NCI-H2081 (cell line): ENCODE measurements at regions not wholly inside any gene's neighbourhood (a gene's known extent, or its start where the extent isn't known, plus 50 kb on each side); places are given as distances from the start of the nearest gene placed in this dataset.
"Not testable (repeated sequence)": the region's sequence is repeated elsewhere in the genome, so short reads cannot be mapped to it uniquely, and the experiment has no call there.

Source experiments
- DNase-seq, 2 experiments: peaks; one replicate each; lab custom pipeline; 2025; lab: John Stamatoyannopoulos, UW

DNA sequence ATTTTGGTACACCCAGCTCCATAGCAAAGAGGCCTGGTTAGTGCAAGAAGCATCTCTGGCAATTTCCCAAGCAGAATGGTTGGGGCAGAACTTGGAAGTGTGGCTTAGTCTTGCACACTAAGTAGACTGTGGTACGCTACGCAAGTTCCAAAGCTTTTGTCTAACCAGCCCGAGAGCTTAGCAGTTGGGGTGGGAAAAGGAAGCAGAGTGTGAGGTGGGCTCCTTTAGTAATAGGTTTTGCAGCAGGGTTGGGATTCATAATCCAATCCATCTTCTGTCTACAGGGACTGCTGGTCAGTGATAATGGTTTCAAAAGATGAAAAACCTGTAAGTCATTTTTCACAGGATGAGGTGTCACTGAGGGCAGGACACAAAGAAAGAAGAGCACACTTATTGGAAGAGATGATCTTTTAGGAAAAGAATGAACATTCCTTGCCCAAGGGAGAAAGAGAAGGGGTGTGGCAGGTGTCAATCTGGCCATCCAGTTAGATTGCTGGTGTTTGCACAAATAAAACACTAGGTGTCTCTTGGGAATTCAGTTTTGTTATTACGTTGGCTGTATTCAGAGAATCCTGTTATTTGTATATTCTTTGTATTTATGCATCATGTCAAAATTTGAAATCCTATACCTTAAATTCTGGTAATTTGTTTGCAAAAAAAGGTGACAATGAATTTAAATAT lies 244.3 kb downstream of the GPAT3 start:
- DNase-seq, result no peak

DNA sequence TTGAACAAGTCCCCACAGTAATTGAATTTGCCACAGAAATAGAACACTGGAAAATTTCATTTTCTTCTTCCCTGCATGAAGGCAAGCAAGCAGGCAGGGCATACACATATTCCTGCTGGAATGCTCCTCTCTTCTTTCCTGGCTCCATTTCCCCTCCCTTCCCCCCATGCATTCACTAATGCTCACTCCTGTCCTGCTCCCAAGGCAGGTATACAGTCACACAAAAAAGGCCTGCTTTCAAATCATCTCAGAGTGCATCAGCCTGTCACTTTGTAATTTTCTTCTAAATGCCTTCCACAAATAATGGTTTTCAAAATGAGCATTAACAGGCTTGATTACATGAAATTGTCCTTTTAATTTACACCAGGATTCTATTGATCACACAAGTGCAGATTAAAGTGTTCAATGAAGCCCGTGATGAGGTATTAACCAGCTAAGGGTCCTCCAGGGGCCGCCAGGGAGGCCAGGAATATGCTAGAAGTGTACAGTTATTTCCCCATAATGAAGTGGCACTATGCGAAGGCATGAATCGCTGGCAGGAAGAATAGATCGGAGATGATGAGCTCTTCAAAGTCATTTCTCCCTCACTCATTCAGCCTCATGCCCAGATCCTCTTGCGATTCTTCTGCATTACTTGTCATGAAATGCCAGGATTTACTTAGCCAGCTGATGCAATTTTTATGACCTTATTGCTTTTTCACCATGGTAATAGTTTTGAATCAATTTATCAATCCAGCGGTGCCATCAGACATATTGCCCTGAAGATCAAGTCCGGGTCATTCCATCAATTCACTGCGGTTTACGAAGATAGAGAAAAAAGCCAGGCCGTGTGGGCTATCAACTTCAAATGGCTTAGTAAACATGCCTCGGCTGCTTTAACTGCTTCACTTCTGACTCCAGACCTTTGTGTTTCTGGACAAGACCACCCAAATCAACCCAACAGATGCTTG lies 243.5 kb downstream of the GPAT3 start:
- no peak for DNase-seq

DNA sequence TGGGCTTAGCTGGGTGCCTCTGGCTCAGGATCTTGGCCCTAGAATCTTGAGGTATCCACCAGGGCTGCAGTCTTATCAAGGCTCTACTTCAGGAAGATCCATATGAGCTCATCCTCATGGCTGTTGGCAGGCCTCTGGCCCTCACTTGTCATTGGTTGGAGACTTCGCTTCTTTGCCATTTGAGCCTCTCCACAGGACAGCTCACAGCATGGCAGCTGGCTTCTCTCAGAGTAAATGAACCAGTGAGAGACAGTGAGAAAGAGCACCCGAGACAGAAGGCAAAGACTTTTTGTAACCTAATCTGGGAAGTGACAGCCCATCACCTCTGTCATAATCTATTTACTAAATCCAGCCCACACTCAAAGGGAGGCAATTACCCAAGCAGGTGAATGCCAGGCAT lies 236.8 kb downstream of the GPAT3 start:
- peak in 1 of 2 experiments; percentile 55 for DNase-seq

DNA sequence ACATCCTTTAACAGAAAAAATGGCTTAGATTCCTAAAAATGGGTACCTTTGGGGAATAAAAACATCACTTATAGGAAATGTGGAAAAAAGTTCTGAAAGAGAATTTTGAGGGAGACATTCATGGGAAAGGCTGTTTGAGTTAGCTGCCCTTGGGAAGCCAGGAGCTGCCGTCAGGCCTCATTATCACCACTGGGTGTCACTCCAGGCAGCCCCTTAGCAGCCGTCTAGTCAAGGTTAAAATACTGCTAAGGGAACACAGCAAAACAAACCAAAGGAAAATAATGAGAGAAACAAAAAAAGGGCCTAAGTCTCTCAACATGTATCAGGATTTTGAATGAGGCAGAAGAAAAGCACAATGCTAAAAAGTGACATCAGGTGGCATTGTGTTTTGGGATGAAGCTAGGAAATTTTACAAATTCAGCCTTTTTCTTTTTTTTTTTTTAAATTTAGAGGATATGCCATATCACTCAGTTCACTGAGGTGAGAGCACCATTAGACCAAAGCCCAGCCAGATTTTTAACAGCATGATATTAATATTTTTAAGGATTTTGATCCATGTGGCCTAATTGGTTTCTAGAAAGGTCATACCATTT lies 235.3 kb downstream of the GPAT3 start:
- DNase-seq, result peak; percentile 30

DNA sequence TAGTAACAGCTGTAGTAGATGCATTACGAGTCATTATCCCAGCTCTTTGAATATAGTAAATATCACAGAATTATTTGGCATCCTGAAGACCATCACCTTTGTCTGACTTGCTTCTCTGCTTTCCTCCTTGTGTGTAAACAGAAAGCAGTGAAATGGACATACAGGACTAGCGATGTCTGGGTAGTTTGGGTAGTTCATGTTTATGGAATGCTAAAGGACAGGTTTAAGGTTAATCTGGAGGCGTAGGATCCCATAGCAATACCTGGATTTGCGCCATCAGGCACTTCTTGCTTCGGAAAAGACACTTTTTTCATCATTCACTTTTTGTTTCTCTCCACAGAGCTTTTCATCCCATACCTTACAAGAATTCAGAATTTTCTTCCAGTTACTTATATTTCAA lies 232.2 kb downstream of the GPAT3 start:
- no peak for DNase-seq

DNA sequence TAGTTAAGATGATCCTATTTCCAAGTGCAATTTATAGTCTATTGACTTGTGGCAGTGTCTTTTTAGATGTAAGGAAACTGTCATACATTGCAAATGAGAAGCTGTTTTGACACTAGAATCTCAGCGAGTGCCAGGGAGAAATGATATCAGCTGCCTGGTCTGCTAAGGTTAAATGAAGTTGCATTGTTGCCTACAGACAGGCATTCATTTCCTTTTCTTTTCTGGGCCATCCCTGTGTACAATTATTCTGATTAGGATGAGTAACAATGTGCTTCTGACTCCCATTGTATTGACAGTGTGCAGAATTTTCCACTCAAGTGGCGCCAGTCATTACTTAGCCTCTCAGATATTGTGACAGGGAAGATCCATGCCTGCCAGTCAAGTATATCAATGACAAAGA lies 231.2 kb downstream of the GPAT3 start:
- no peak for DNase-seq

DNA sequence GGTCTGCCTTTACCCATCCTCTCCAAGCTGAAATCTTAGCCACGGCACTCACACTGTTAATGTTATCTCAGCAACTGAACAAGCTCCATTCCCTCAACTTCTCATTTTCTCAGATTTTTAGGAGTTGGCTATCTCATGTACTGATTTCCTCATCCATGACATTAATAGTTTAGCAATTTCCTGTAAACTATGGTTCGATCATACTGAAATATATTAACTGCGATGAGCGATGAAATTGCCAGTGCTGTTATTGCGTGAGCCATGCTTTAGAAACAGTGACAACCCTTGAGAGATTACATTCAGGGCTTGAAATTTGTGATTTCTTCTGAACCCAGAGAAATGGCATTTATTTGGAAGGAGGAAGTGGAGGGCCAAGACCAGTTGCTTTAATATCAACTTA lies 223.7 kb downstream of the GPAT3 start:
- no peak for DNase-seq

DNA sequence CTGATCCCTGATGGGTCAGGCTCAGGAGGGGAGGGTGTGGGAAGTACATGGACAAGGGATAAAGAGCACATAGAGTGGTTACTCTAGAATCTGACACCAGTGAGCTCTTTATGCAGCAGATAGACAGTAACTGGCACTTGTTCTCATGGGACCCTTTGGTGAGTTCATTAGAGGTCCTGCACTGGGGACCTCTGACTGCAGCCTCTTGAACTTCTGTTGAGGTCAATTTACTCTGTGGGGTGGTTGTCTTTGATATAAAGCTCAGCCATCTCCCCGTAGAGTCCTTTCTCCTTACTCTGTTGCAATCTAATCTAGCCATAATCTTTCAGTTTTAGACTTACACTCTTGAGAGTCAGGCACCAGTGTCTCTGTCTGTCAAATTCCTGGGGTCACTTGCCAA lies 222.4 kb downstream of the GPAT3 start:
- no peak for DNase-seq

DNA sequence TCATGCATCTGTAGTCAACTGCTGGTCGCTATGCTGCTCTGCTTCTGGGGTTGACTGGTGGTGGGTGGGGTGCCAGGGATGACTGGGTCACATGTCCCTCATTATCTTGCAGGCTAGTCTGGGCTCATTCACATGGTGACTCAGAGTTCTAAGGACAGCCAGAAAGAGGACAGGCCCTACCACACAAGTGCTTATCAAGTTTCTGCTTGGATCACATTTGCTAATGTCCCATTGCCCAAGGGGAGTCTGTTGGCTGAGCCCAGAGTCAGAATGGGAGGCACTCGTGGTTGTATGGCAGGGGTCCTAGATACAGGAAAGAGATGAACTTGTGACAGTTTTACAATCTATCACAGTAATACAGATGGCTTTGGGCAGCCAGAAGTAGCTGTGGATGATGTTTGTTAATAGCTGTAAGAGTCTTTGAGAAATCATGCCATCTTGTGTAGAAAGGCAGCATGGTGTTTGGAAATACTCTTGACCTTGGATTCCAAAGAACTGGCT lies 221.3 kb downstream of the GPAT3 start:
- DNase-seq, result no peak

DNA sequence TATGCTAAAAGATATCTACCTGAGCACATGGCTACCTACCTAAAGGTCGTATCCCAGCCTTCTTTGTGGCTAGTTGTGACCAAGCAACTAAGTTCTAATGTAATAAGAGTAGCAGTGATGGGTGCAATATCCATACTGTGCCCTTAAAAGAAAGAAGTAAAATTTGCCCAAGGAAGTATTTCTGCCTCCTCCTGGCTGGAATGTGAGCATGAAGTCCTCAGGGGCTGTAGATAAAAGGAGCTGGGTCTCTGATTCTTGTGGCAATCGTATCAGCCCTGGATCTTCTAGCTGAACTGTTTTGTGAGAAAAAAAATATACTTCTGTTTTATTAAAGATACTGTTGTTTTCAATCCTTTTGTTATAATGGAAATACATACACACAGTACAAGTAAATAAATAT lies 217.4 kb downstream of the GPAT3 start:
- no peak for DNase-seq

DNA sequence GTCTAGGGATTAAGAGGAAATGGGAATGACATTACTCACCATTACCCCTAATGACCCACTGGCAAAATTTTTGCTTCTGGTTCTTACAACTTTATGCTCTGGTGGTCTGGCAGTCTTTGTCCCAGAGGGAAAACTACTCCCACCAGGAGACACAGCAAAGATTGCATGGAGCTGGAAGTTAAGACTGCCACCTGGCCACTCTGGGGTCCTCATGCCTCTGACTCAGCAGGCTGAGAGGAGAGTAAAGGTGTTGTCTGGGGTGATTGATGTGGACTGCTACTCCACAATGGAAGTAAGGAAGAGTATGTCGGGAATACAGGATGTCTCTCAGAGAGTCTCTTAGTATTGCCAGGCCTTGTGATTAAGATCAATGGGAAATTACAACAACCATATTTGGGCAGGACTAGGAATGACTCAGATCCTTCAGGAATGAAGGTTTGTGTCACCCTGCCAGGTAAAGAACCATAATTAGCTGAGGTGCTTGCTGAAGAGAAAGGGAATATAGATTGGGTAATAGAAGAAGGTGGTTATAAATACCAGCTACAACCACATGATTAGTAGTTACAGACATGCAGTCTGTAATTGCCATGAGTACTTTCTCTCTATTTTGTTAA lies 215.5 kb downstream of the GPAT3 start:
- DNase-seq, result no peak

DNA sequence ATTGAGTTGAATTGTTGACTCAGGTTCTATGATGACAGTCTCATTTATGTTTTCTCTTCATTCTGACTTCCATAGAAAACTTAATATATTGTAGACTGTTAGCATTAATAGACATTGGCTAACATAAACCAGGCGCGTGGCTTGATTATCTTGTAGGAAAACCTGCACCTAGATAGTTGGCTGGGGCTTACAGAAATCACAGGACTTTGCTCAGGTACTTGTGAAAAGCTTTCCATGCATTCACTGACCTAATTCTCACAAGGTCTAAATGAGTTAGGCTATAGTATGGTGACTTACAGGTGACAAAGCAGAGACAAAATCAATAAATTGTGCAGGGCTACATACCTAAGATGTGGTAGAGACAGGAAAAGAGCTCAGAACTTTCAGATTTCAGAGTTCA lies 212.8 kb downstream of the GPAT3 start:
- no peak for DNase-seq

DNA sequence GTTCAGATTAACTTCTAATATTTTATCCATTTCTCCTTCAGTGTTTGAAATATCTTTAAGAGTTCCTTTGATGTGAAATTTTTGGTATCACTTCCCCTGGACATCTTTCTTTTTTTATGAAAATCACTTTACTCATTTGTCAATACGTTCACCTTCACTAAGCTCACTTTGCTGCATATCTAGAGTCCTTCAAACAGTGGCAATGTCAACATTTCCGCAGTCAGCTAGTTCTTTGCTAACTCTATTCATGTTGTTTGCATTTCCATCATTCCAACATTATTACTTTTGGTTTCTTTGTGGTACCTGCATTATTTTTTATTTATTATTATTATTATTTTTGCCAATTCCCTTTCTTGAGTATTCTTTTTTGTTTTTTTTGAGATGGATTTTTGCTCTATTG lies 203.0 kb downstream of the GPAT3 start:
- DNase-seq, result no peak

DNA sequence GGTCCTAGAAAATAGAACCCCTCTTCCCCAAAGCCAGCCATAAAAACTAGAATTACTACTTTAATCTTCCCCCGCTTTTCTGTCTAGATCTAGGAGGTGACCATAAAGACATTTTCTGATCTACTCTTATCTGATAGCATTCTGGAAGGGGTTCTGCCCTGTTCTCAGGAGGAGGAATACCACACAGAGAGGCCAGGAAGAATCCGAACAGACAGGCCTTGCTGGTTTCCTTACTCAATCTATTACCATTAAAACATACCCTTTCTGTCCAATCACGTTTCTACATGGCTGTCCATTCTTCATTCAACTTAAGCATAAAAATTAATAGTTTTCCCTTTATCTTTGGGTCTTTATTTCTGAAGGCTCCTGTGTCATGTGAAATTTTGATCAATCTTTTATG lies 198.7 kb downstream of the GPAT3 start:
- no peak for DNase-seq

DNA sequence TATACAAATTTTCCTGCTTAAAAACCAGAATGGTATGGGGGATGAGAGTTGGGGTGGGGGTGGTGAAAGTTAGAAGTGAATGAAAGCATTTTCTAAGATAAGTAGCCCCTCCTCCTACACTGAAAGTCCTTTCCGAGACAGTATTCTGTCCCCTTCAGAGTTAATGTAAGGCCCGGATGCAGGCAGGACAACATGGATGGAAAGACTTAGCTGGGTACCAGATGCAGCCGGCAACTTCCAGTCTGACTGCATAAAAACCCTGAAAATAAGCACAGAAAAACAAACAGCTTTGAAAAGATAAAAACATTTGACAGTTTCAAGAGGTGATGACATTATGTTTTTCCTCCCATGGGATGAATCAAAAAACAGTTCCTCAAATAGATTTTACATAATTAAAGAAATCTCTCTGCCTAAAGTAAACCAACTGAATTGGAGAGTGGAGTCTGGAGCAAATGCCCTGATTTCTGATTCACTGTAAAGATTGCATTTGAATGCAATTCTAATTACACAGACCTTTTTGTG lies 196.3 kb downstream of the GPAT3 start:
- DNase-seq, result no peak

DNA sequence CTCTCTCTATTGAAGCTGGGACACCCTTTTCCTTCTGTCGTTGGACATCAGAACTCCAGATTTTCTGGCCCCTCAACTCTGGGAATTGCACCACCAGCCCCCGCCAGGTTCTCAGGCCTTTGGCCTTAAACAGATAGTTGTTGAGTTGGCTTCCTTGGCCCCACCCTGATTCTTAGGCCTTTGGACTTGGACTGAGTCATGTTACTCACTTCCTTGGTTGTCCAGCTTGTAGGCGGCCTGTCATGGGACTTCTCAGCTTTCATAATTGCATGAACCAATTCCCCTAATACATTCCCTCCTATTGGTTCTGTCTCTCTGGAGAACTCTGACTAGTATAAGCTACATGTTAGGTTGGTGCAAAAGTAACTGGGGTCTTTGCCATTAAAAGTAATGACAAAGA lies 195.7 kb downstream of the GPAT3 start:
- DNase-seq, result no peak

DNA sequence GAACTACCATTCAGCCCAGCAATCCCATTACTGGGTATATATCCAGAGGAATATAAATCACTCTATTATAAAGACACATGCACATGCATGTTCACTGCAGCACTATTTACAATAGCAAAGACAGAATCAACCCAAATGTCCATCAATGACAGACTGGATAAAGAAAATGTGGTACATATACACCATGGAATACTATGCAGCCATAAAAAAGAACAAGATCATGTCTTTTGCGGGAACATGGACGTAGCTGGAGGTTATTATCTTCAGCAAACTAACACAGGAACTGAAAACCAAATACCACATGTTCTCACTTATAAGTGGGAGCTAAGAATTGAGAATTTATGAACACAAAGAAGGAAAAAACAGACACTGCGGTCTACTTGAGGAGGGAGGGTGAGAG lies 195.1 kb downstream of the GPAT3 start:
- DNase-seq, result not testable (repeated sequence)

DNA sequence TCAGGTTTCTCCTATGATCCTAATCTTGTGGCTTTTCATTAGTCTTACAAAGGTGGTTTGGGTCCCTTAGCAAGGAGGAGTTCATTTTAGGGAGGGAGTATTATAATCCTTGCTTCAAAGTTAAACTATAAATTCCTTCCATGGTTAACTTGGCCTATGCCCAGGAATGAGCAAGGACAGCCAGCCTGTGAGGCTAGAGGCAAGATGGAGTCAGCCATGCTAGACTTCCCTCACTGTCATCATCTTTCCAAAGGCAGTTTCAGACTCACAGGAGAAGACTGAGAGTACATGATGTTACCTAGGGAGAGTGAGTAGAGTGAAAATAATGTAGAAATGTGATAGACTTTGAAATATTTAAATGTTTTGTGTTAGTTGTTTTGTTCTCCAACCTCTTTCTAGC lies 192.3 kb downstream of the GPAT3 start:
- DNase-seq, result no peak

DNA sequence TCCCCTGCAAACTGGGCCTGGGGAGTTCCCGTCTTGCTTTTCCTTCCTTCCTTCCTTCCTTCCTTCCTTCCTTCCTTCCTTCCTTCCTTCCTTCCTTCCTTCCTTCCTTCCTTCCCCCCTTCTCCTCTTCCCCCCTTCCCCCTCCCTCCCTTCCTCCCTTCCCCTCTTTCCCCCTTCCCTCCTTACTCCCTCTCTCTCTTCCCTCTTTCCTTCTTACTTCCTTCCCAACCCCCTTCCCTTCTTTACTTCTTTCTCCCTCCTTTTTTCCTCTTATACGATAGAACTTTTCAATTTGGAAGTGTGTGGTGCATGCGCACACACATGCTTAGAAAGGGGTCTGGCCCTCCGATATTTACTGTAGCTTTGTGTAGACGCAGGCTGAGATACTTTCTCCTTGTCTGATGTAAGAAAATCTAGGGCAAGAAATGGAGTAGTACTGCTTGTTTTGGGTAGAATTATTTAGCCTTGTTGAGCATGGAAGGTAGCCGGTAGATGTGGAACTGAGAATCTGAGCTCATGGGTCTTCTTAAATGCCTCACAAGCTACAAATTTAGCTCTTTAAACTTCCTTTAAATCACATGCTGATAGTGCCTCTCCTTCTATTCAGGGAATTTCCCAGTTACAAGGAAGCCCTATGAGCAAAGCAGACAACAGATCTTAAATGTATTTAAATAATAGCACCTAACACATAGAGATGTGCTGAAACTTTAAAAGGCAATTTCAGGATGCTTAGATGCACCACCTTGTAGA lies 189.6 kb downstream of the GPAT3 start:
- no peak for DNase-seq

DNA sequence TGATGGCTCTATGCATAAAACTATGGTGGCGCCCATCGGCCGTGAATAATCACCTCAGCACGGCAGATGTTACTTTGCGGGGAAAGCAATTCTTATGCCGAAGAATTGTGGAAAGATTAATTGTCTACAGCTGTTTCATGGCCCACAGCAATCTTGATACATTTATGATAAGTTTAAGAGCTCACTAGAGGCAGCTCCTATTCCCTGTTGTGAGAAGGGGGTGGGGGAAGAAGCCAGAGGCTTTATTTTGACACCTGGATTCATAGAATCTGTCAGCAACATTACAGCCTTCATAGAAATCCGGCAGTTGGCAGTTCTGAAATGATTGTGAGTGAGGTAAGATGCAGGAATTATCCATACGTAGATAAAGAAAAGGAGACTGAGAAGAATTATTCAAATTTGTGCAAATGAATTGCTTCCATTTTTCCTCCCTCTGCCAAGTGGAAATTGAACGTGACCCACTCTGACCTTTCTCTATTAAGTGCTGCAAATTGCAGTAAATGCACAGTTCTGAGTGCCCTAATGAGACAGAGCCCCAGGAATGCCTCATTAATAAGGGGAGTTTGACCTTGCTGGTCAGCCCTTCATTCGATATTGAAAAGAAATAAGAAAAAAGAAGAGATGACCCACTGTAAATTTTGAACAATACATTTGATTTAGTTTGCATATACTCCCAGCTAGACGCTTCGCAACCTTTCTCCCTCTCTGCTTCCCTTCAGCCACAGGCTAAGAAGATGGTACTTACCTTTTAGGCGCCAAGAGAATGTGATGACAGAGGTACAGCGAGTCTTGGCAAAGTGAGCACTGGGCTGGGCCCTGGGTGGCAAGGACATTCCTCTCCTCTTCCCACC lies 188.8 kb downstream of the GPAT3 start:
- no peak for DNase-seq

DNA sequence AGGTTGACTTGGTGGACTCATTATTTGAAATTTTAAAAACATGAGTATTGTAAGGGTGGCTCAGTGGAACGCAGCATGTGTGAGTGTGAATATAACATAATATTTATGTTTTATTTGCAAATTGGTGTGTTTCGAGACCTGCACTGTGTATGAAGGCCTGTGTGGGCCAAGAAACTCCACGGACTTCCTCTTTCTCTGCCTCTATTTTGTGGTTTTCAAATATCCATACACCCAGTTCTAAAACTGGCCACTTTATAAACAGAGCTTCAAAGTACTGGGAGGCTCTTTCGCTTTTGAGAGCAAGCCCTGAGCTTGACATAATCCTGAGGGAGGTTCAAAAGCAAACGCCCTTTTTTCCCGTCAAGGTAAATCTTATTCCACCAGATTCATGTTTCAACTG lies 187.7 kb downstream of the GPAT3 start:
- DNase-seq, result no peak
